Epithelial cell of esophagus (primary cell): ENCODE measurements at regions not wholly inside any gene's neighbourhood (a gene's known extent, or its start where the extent isn't known, plus 50 kb on each side); places are given as distances from the start of the nearest gene placed in this dataset.
A peak's percentile ranks its signal among the peaks of the same experiment; 100 is the strongest.

Experiments
- DNase-seq: peaks from one replicate; pipeline ENCODE4 v3.0.0; 2010; ENCODE audit warnings: low read depth
- H3K4me3 ChIP-seq: 2 replicates; pipeline ENCODE4 v1.5.1; 2011; ENCODE audit warnings: mild to moderate bottlenecking, low read length, control low read depth
- CTCF ChIP-seq: IDR thresholded peaks from 2 replicates; pipeline ENCODE4 v1.5.1; 2011; ENCODE audit warnings: low read depth, mild to moderate bottlenecking, low read length, control low read depth, inconsistent platforms; ENCODE audit not compliant: insufficient read depth; ENCODE audit errors: missing control alignments

GRCh38 chr9:107980984-107981383 is 491.4 kb upstream of the KLF4 start:
- H3K4me3 ChIP-seq, result no peak overlapping the region
- no peak for DNase-seq
- no peak for TF ChIP-seq CTCF

GRCh38 chr9:107976767-107977166 is 487.2 kb upstream of the KLF4 start:
- no peak for TF ChIP-seq CTCF
- DNase-seq, result peak; percentile 24
- no peak overlapping the region for H3K4me3 ChIP-seq

- no peak for TF ChIP-seq CTCF
- DNase-seq, result no peak
- no peak overlapping the region for H3K4me3 ChIP-seq
Measured at GRCh38 chr9:107975426-107976010, 485.9 kb upstream of the KLF4 start.

GRCh38 chr9:107973451-107973850 is 483.9 kb upstream of the KLF4 start:
- peak; percentile 59 for DNase-seq
- no peak for TF ChIP-seq CTCF
- H3K4me3 ChIP-seq, result no peak overlapping the region

- no peak for DNase-seq
- no peak for TF ChIP-seq CTCF
- H3K4me3 ChIP-seq, result no peak overlapping the region
Measured at GRCh38 chr9:107972346-107972745, 482.8 kb upstream of the KLF4 start.

GRCh38 chr9:107971241-107971640 is 481.7 kb upstream of the KLF4 start:
- no peak for DNase-seq
- no peak overlapping the region for H3K4me3 ChIP-seq
- TF ChIP-seq CTCF, result no peak

GRCh38 chr9:107970726-107971125 is 481.2 kb upstream of the KLF4 start:
- TF ChIP-seq CTCF, result no peak

More at GRCh38 chr9:107970726-107971125, 481.2 kb upstream of the KLF4 start:
- no peak for DNase-seq
- H3K4me3 ChIP-seq, result no peak overlapping the region
